ENCODE measurements at regions not wholly inside any gene's neighbourhood (a gene's known extent, or its start where the extent isn't known, plus 50 kb on each side); places are given as distances from the start of the nearest gene placed in this dataset.

DNA sequence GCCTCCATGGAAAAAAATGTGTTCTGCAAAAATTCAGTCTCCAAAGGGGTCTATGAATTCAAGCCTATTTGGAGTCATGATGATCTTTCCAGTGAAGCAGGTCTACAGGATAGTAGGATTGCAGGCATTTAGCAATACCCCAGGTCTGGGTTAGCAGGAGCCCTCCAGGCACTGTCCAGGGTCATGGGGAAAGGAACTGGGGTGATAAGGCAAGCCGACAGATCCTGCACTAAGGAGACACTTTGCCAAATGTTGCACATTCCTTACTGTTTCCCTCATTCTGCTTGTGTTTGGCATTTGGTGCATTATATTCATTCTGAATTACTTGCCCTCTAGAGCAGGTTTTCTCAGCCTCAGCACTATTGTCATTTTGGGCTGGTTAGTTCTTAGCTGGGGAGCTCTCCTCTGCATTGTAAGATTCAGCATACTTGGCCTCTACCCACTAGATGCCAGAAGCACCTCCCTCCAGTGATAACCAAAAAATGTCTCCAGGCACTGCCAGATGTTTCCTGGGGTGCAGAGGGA lies 333.3 kb upstream of the PLXNA2 start:
- Mint-ChIP-seq H3K27ac (no peak overlapping the region), H3K9me3 (no peaks in the 10 kb centered on the region), H3K4me3 (no peak overlapping the region), H3K4me1 (peaks cover 2% of the 10 kb centered on the region), H3K36me3 (ENCODE audit: low read depth) (no peaks in the 10 kb centered on the region), H3K27me3 (ENCODE audit: insufficient read depth, low read depth, poor library complexity) (no peaks in the 10 kb centered on the region)
- Histone ChIP-seq H3K4me1 (ENCODE audit: insufficient read depth) (no peaks in the 10 kb centered on the region), H3K27ac (ENCODE audit: low read depth) (no peak overlapping the region), H4K20me1 (replicated peaks; ENCODE audit: insufficient read depth) (no peaks in the 10 kb centered on the region), H3K4me2 (no peak overlapping the region), H3K9me2 (ENCODE audit: insufficient read depth) (peaks cover 6% of the 10 kb centered on the region; the same call in 1 of the 2 replicates), H2AFZ (no peak overlapping the region), H3K79me2 (replicated peaks; ENCODE audit: insufficient read depth) (no peaks in the 10 kb centered on the region), H3F3A (replicated peaks; ENCODE audit: low read depth) (no peaks in the 10 kb centered on the region), H3K36me3 (ENCODE audit: insufficient read depth) (no peaks in the 10 kb centered on the region), H3K4me3 (no peak overlapping the region), H3K27me3 (ENCODE audit: insufficient read depth) (no peaks in the 10 kb centered on the region)
- ATAC-seq (no peak), DNase-seq (ENCODE audit: low spot score) (no peak)
- TF ChIP-seq POLR2AphosphoS5 (IDR thresholded peaks at IDR 0.05; ENCODE audit: low read depth), result no peak

DNA sequence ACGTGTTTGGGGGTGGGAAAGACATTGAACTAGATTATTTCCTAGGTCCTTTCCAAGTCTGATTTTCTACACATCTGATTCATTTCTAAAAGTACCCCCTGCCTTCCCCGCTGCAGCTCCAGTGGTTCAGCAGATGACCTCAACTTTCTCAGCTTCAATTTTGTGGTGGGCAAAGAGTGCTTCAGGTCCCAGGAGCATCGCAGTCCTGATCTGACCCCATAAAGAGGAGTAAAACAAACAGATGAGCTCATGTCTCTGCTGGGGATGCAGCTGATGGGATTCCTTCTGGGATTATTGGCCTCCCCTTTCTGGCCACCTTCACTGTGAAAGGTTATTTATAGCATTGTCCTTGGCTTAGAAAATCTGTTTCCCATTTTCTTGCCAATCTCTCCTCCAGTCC lies 337.0 kb upstream of the PLXNA2 start:
- no peak overlapping the region for H3K4me3 ChIP-seq
- TF ChIP-seq POLR2AphosphoS5 (IDR thresholded peaks at IDR 0.05; ENCODE audit: low read depth) (no peak), ZNF114 (CRISPR knock-in tag; IDR thresholded peaks at IDR 0.05) (no peak), CREB1 (CRISPR knock-in tag; IDR thresholded peaks at IDR 0.05; ENCODE audit: low read depth) (no peak), NANOG (IDR thresholded peaks at IDR 0.05; ENCODE audit: borderline replicate concordance) (no peak), STAT1 (IDR thresholded peaks at IDR 0.05; ENCODE audit: unreplicated experiment) (no peak), ZNF331 (CRISPR knock-in tag; IDR thresholded peaks at IDR 0.05; ENCODE audit: low read depth) (no peak), EZH2phosphoT487 (IDR thresholded peaks at IDR 0.05; ENCODE audit: unreplicated experiment) (no peak)
- TF ChIP-seq, protein P1, sequence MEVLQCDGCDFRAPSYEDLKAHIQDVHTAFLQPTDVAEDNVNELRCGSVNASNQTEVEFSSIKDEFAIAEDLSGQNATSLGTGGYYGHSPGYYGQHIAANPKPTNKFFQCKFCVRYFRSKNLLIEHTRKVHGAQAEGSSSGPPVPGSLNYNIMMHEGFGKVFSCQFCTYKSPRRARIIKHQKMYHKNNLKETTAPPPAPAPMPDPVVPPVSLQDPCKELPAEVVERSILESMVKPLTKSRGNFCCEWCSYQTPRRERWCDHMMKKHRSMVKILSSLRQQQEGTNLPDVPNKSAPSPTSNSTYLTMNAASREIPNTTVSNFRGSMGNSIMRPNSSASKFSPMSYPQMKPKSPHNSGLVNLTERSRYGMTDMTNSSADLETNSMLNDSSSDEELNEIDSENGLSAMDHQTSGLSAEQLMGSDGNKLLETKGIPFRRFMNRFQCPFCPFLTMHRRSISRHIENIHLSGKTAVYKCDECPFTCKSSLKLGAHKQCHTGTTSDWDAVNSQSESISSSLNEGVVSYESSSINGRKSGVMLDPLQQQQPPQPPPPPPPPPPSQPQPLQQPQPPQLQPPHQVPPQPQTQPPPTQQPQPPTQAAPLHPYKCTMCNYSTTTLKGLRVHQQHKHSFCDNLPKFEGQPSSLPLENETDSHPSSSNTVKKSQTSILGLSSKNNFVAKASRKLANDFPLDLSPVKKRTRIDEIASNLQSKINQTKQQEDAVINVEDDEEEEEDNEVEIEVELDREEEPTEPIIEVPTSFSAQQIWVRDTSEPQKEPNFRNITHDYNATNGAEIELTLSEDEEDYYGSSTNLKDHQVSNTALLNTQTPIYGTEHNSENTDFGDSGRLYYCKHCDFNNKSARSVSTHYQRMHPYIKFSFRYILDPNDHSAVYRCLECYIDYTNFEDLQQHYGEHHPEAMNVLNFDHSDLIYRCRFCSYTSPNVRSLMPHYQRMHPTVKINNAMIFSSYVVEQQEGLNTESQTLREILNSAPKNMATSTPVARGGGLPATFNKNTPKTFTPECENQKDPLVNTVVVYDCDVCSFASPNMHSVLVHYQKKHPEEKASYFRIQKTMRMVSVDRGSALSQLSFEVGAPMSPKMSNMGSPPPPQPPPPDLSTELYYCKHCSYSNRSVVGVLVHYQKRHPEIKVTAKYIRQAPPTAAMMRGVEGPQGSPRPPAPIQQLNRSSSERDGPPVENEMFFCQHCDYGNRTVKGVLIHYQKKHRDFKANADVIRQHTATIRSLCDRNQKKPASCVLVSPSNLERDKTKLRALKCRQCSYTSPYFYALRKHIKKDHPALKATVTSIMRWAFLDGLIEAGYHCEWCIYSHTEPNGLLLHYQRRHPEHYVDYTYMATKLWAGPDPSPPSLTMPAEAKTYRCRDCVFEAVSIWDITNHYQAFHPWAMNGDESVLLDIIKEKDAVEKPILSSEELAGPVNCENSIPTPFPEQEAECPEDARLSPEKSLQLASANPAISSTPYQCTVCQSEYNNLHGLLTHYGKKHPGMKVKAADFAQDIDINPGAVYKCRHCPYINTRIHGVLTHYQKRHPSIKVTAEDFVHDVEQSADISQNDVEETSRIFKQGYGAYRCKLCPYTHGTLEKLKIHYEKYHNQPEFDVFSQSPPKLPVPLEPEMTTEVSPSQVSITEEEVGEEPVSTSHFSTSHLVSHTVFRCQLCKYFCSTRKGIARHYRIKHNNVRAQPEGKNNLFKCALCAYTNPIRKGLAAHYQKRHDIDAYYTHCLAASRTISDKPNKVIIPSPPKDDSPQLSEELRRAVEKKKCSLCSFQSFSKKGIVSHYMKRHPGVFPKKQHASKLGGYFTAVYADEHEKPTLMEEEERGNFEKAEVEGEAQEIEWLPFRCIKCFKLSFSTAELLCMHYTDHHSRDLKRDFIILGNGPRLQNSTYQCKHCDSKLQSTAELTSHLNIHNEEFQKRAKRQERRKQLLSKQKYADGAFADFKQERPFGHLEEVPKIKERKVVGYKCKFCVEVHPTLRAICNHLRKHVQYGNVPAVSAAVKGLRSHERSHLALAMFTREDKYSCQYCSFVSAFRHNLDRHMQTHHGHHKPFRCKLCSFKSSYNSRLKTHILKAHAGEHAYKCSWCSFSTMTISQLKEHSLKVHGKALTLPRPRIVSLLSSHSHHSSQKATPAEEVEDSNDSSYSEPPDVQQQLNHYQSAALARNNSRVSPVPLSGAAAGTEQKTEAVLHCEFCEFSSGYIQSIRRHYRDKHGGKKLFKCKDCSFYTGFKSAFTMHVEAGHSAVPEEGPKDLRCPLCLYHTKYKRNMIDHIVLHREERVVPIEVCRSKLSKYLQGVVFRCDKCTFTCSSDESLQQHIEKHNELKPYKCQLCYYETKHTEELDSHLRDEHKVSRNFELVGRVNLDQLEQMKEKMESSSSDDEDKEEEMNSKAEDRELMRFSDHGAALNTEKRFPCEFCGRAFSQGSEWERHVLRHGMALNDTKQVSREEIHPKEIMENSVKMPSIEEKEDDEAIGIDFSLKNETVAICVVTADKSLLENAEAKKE (CRISPR knock-in tag; IDR thresholded peaks at IDR 0.05), result no peak
- TF ChIP-seq, protein P2, sequence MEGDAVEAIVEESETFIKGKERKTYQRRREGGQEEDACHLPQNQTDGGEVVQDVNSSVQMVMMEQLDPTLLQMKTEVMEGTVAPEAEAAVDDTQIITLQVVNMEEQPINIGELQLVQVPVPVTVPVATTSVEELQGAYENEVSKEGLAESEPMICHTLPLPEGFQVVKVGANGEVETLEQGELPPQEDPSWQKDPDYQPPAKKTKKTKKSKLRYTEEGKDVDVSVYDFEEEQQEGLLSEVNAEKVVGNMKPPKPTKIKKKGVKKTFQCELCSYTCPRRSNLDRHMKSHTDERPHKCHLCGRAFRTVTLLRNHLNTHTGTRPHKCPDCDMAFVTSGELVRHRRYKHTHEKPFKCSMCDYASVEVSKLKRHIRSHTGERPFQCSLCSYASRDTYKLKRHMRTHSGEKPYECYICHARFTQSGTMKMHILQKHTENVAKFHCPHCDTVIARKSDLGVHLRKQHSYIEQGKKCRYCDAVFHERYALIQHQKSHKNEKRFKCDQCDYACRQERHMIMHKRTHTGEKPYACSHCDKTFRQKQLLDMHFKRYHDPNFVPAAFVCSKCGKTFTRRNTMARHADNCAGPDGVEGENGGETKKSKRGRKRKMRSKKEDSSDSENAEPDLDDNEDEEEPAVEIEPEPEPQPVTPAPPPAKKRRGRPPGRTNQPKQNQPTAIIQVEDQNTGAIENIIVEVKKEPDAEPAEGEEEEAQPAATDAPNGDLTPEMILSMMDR (conservative IDR thresholded peaks at IDR 0.05; ENCODE audit: low read depth in 2 of 2), result no peak
- TF ChIP-seq, protein P3, sequence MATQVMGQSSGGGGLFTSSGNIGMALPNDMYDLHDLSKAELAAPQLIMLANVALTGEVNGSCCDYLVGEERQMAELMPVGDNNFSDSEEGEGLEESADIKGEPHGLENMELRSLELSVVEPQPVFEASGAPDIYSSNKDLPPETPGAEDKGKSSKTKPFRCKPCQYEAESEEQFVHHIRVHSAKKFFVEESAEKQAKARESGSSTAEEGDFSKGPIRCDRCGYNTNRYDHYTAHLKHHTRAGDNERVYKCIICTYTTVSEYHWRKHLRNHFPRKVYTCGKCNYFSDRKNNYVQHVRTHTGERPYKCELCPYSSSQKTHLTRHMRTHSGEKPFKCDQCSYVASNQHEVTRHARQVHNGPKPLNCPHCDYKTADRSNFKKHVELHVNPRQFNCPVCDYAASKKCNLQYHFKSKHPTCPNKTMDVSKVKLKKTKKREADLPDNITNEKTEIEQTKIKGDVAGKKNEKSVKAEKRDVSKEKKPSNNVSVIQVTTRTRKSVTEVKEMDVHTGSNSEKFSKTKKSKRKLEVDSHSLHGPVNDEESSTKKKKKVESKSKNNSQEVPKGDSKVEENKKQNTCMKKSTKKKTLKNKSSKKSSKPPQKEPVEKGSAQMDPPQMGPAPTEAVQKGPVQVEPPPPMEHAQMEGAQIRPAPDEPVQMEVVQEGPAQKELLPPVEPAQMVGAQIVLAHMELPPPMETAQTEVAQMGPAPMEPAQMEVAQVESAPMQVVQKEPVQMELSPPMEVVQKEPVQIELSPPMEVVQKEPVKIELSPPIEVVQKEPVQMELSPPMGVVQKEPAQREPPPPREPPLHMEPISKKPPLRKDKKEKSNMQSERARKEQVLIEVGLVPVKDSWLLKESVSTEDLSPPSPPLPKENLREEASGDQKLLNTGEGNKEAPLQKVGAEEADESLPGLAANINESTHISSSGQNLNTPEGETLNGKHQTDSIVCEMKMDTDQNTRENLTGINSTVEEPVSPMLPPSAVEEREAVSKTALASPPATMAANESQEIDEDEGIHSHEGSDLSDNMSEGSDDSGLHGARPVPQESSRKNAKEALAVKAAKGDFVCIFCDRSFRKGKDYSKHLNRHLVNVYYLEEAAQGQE (IDR thresholded peaks at IDR 0.05; ENCODE audit: unreplicated experiment), result no peak

More for the DNA sequence above, 337.0 kb upstream of the PLXNA2 start:
- ATAC-seq (no peak), DNase-seq (ENCODE audit: low spot score) (no peak)
- Mint-ChIP-seq H3K27ac (no peak overlapping the region), H3K27me3 (ENCODE audit: insufficient read depth, low read depth, poor library complexity) (no peaks in the 10 kb centered on the region), H3K36me3 (ENCODE audit: low read depth) (no peaks in the 10 kb centered on the region), H3K4me1 (peaks cover 5% of the 10 kb centered on the region), H3K9me3 (no peaks in the 10 kb centered on the region), H3K4me3 (no peak overlapping the region)
- no peaks in the 10 kb centered on the region for H3F3A ChIP-seq (replicated peaks; ENCODE audit: low read depth)
- H3K27ac ChIP-seq (ENCODE audit: low read depth), result no peak overlapping the region
- H3K9me2 ChIP-seq (ENCODE audit: insufficient read depth), result no peaks in the 10 kb centered on the region
- H4K20me1 ChIP-seq (replicated peaks; ENCODE audit: insufficient read depth), result no peaks in the 10 kb centered on the region
- H3K4me1 ChIP-seq (ENCODE audit: insufficient read depth), result no peaks in the 10 kb centered on the region
- H3K79me2 ChIP-seq (replicated peaks; ENCODE audit: insufficient read depth), result no peaks in the 10 kb centered on the region
- H3K36me3 ChIP-seq (ENCODE audit: insufficient read depth), result no peaks in the 10 kb centered on the region
- H2AFZ ChIP-seq, result no peak overlapping the region
- H3K27me3 ChIP-seq (ENCODE audit: insufficient read depth), result no peaks in the 10 kb centered on the region
- H3K4me2 ChIP-seq, result no peak overlapping the region

All from GM23338 (cell line).